Naive thymus-derived CD4-positive, alpha-beta T cell (primary cell): ENCODE measurements at regions not wholly inside any gene's neighbourhood (a gene's known extent, or its start where the extent isn't known, plus 50 kb on each side); places are given as distances from the start of the nearest gene placed in this dataset.

Experiments
- ATAC-seq: fragments of 150-1000 bp; cut with Tn5 transposase; 2 replicates; pipeline ENCODE4 v1.10.0; 2021; ENCODE audit warnings: mild to moderate bottlenecking, moderate library complexity
- CTCF ChIA-PET: fragments of 350-600 bp; sonication (Branson Sonifier 250); formaldehyde crosslinking; loops from one replicate; lab custom pipeline; 2021; ENCODE audit warnings: antibody characterized with exemption; lab: Charles Lee
- POLR2A ChIA-PET: fragments of 350-600 bp; sonication (Branson Sonifier 250); formaldehyde crosslinking; loops from one replicate; lab custom pipeline; 2021; ENCODE audit warnings: antibody characterized with exemption, inconsistent platforms; lab: Charles Lee
- DNase-seq, 9 donors: peaks; one replicate each; pipeline versions ENCODE4 v3.0.0 to v3.0.0-alpha.2; 2020 to 2022; ENCODE audit warnings: mixed read lengths in 1 of 9
- H3K27ac ChIP-seq: one replicate; pipeline ENCODE4 v1.7.0; 2013; ENCODE audit warnings: mild to moderate bottlenecking, low read depth, low read length, moderate library complexity
- H3K27me3 ChIP-seq, 2 donors: one replicate each; pipeline ENCODE4 v1.7.0; 2013; ENCODE audit warnings: low read length in 2 of 2, mild to moderate bottlenecking in 2 of 2, moderate library complexity in 2 of 2; ENCODE audit not compliant: control insufficient read depth in 2 of 2, insufficient read depth in 2 of 2
- H3K36me3 ChIP-seq, 3 experiments: 1 replicate in 2 of 3; 2 replicates in 1 of 3; pipeline ENCODE4 v1.7.0; 2013; ENCODE audit warnings: low read length in 3 of 3, mild to moderate bottlenecking in 3 of 3, moderate library complexity in 1 of 3; ENCODE audit not compliant: insufficient read depth in 3 of 3, control insufficient read depth in 2 of 3
- H3K4me1 ChIP-seq, 2 donors: one replicate each; pipeline ENCODE4 v1.7.0; 2013; ENCODE audit warnings: low read length in 2 of 2, mild to moderate bottlenecking in 2 of 2, moderate library complexity in 1 of 2; ENCODE audit not compliant: control insufficient read depth in 2 of 2, insufficient read depth in 2 of 2
- H3K4me3 ChIP-seq: 2 replicates; pipeline ENCODE4 v1.7.0; 2013; ENCODE audit warnings: mild to moderate bottlenecking, low read length
- H3K9me3 ChIP-seq, 3 experiments: 1 replicate in 2 of 3; 2 replicates in 1 of 3; pipeline ENCODE4 v1.7.0; 2013; ENCODE audit warnings: low read length in 3 of 3; ENCODE audit not compliant: control insufficient read depth in 2 of 3
- H3K27ac Mint-ChIP-seq, 9 donors: one replicate each; pipeline ENCODE4 v1.8.0; 2020 to 2022; ENCODE audit warnings: mixed read lengths in 9 of 9, mild to moderate bottlenecking in 8 of 9, moderate library complexity in 5 of 9, inconsistent platforms in 2 of 9
- H3K27me3 Mint-ChIP-seq, 5 donors: one replicate each; pipeline ENCODE4 v1.8.0; 2021 to 2022; ENCODE audit warnings: mixed read lengths in 5 of 5, mild to moderate bottlenecking in 1 of 5
- H3K36me3 Mint-ChIP-seq, 5 donors: one replicate each; pipeline ENCODE4 v1.8.0; 2020 to 2022; ENCODE audit warnings: mixed read lengths in 5 of 5, mild to moderate bottlenecking in 3 of 5, inconsistent platforms in 1 of 5
- H3K4me1 Mint-ChIP-seq, 7 donors: one replicate each; pipeline ENCODE4 v1.8.0; 2020 to 2022; ENCODE audit warnings: mixed read lengths in 7 of 7, mild to moderate bottlenecking in 3 of 7, inconsistent platforms in 1 of 7
- H3K4me3 Mint-ChIP-seq, 10 donors: one replicate each; pipeline ENCODE4 v1.8.0; 2020 to 2022; ENCODE audit warnings: mild to moderate bottlenecking in 10 of 10, mixed read lengths in 10 of 10, moderate library complexity in 6 of 10, inconsistent platforms in 2 of 10
- H3K9me3 Mint-ChIP-seq, 11 donors: one replicate each; pipeline ENCODE4 v1.8.0; 2020 to 2022; ENCODE audit warnings: mixed read lengths in 11 of 11, mild to moderate bottlenecking in 4 of 11, inconsistent platforms in 1 of 11, moderate library complexity in 1 of 11
- intact Hi-C, 2 donors: fragments of 100-400 bp; cut with micrococcal nuclease; formaldehyde crosslinking; loops; one replicate each; pipeline ENCODE4 v1.15.1; 2023

- ChIA-PET CTCF (no interaction called here), POLR2A (no interaction called here)
- Histone ChIP-seq H3K27me3 (no peaks in the 10 kb centered on the region), H3K9me3 (no peaks in the 10 kb centered on the region), H3K36me3 (no peaks in the 10 kb centered on the region), H3K27ac (no peak overlapping the region), H3K4me1 (no peaks in the 10 kb centered on the region), H3K4me3 (no peak overlapping the region)
- H3K9me3 Mint-ChIP-seq: peaks cover 0 to 3% (median 0%) of the 10 kb centered on the region in 11 donors
- ATAC-seq (no peak), DNase-seq (no peak)
- H3K27ac Mint-ChIP-seq: no peak overlapping the region
- no peaks in the 10 kb centered on the region for H3K4me1 Mint-ChIP-seq
- peaks cover 0 to 13% (median 6%) of the 10 kb centered on the region in 5 donors for H3K27me3 Mint-ChIP-seq
- H3K4me3 Mint-ChIP-seq: no peak overlapping the region
- H3K36me3 Mint-ChIP-seq: peaks cover 0 to 6% (median 0%) of the 10 kb centered on the region in 5 donors
- intact Hi-C loops: no loop called here
Measured at GRCh38 chr7:28280516-28280915, 99.9 kb upstream of the JAZF1 start.

GRCh38 chr7:28290496-28290895 is 109.9 kb upstream of the JAZF1 start:
- Histone ChIP-seq H3K4me1 (no peaks in the 10 kb centered on the region), H3K27ac (no peak overlapping the region), H3K27me3 (no peaks in the 10 kb centered on the region), H3K9me3 (no peaks in the 10 kb centered on the region), H3K4me3 (no peak overlapping the region), H3K36me3 (no peaks in the 10 kb centered on the region)
- no peaks in the 10 kb centered on the region for H3K9me3 Mint-ChIP-seq
- DNase-seq: no peak
- no peak overlapping the region for H3K4me3 Mint-ChIP-seq
- H3K27me3 Mint-ChIP-seq: peaks cover 9 to 23% (median 14%) of the 10 kb centered on the region in 5 donors
- peaks cover 0 to 4% (median 0%) of the 10 kb centered on the region in 5 donors for H3K36me3 Mint-ChIP-seq
- no peak for ATAC-seq
- CTCF ChIA-PET: no interaction called here
- no peak overlapping the region for H3K27ac Mint-ChIP-seq
- POLR2A ChIA-PET: no interaction called here
- intact Hi-C loops: loop anchor here in 1 of 2 donors (10.0 kb wide), 1 partner anchor 564 kb away; no protein-coding TSS in a partner anchor
- H3K4me1 Mint-ChIP-seq: peaks cover 0 to 3% (median 0%) of the 10 kb centered on the region in 7 donors

GRCh38 chr7:28291559-28291958 is 111.0 kb upstream of the JAZF1 start:
- no peak for DNase-seq
- intact Hi-C loops: loop anchor here in 1 of 2 donors (10.0 kb wide), 1 partner anchor 563 kb away; no protein-coding TSS in a partner anchor
- no peak for ATAC-seq
- no peak overlapping the region for H3K27ac ChIP-seq
- H3K9me3 ChIP-seq: no peaks in the 10 kb centered on the region
- H3K4me1 ChIP-seq: no peaks in the 10 kb centered on the region
- ChIA-PET CTCF (no interaction called here), POLR2A (no interaction called here)
- Mint-ChIP-seq H3K4me3 (no peak overlapping the region), H3K4me1 (peaks cover 0 to 3% (median 0%) of the 10 kb centered on the region in 7 donors), H3K27ac (no peak overlapping the region), H3K9me3 (no peaks in the 10 kb centered on the region), H3K27me3 (peaks cover 9 to 23% (median 14%) of the 10 kb centered on the region in 5 donors), H3K36me3 (peaks cover 0 to 4% (median 0%) of the 10 kb centered on the region in 5 donors)
- no peaks in the 10 kb centered on the region for H3K36me3 ChIP-seq
- H3K4me3 ChIP-seq: no peak overlapping the region
- no peaks in the 10 kb centered on the region for H3K27me3 ChIP-seq

- Mint-ChIP-seq H3K27ac (no peak overlapping the region), H3K36me3 (peaks cover 0 to 4% (median 0%) of the 10 kb centered on the region in 5 donors), H3K4me1 (peaks cover 0 to 3% (median 0%) of the 10 kb centered on the region in 7 donors), H3K4me3 (no peak overlapping the region), H3K9me3 (no peaks in the 10 kb centered on the region), H3K27me3 (peaks cover 9 to 23% (median 14%) of the 10 kb centered on the region in 5 donors)
- Histone ChIP-seq H3K4me3 (no peak overlapping the region), H3K9me3 (no peaks in the 10 kb centered on the region), H3K4me1 (no peaks in the 10 kb centered on the region), H3K36me3 (no peaks in the 10 kb centered on the region), H3K27ac (no peak overlapping the region), H3K27me3 (no peaks in the 10 kb centered on the region)
- ChIA-PET CTCF (no interaction called here), POLR2A (no interaction called here)
- intact Hi-C loops: loop anchor here in 1 of 2 donors (10.0 kb wide), 1 partner anchor 562 kb away; no protein-coding TSS in a partner anchor
- DNase-seq (no peak), ATAC-seq (no peak)
Measured at GRCh38 chr7:28292834-28293526, 112.4 kb upstream of the JAZF1 start.

- H3K36me3 Mint-ChIP-seq: peaks cover 0 to 4% (median 0%) of the 10 kb centered on the region in 5 donors
- H3K9me3 ChIP-seq: no peaks in the 10 kb centered on the region
- ChIA-PET CTCF (no interaction called here), POLR2A (no interaction called here)
- no peak overlapping the region for H3K4me3 Mint-ChIP-seq
- H3K4me1 Mint-ChIP-seq: peaks cover 0 to 3% (median 0%) of the 10 kb centered on the region in 7 donors
- ATAC-seq (no peak), DNase-seq (no peak)
- no peaks in the 10 kb centered on the region for H3K27me3 ChIP-seq
- H3K27ac ChIP-seq: no peak overlapping the region
- H3K27me3 Mint-ChIP-seq: peaks cover 9 to 23% (median 14%) of the 10 kb centered on the region in 5 donors
- intact Hi-C loops: loop anchor here in 1 of 2 donors (10.0 kb wide), 1 partner anchor 561 kb away; no protein-coding TSS in a partner anchor
- no peaks in the 10 kb centered on the region for H3K36me3 ChIP-seq
- no peak overlapping the region for H3K4me3 ChIP-seq
- no peaks in the 10 kb centered on the region for H3K9me3 Mint-ChIP-seq
- H3K4me1 ChIP-seq: no peaks in the 10 kb centered on the region
- H3K27ac Mint-ChIP-seq: no peak overlapping the region
Measured at GRCh38 chr7:28293527-28293835, 112.9 kb upstream of the JAZF1 start.

GRCh38 chr7:28296571-28297483 is 115.5 kb upstream of the CREB5 start:
- Histone ChIP-seq H3K4me3 (no peak overlapping the region), H3K27ac (no peak overlapping the region), H3K4me1 (no peaks in the 10 kb centered on the region), H3K27me3 (no peaks in the 10 kb centered on the region), H3K9me3 (no peaks in the 10 kb centered on the region), H3K36me3 (no peaks in the 10 kb centered on the region)
- Mint-ChIP-seq H3K27ac (no peak overlapping the region), H3K4me1 (peaks cover 0 to 3% (median 0%) of the 10 kb centered on the region in 7 donors), H3K4me3 (no peak overlapping the region), H3K27me3 (peaks cover 6 to 21% (median 11%) of the 10 kb centered on the region in 5 donors), H3K36me3 (peaks cover 0 to 3% (median 0%) of the 10 kb centered on the region in 5 donors), H3K9me3 (no peaks in the 10 kb centered on the region)
- intact Hi-C loops: loop anchor here (1.0 to 10.0 kb wide), 7 partner anchors 33 to 558 kb away; no protein-coding TSS in a partner anchor
- DNase-seq (peak in 8 of 9 donors; percentile 16 to 58 (median 50)), ATAC-seq (peak; percentile 57)
- POLR2A ChIA-PET: no interaction called here
- CTCF ChIA-PET: interaction anchor here (1.0 to 2.0 kb wide), 6 partner anchors 8 to 263 kb away, joined by 3 to 9 read pairs (median 4); no protein-coding TSS in a partner anchor
